HG03108 (cell line): ENCODE measurements at regions not wholly inside any gene's neighbourhood (a gene's known extent, or its start where the extent isn't known, plus 50 kb on each side); places are given as distances from the start of the nearest gene placed in this dataset.

Experiments
- ATAC-seq: cut with Tn5 transposase; IDR thresholded peaks from one replicate; pipeline ENCODE4 v1.9.1; 2021; ENCODE audit warnings: moderate library complexity; ENCODE audit not compliant: unreplicated experiment

DNA sequence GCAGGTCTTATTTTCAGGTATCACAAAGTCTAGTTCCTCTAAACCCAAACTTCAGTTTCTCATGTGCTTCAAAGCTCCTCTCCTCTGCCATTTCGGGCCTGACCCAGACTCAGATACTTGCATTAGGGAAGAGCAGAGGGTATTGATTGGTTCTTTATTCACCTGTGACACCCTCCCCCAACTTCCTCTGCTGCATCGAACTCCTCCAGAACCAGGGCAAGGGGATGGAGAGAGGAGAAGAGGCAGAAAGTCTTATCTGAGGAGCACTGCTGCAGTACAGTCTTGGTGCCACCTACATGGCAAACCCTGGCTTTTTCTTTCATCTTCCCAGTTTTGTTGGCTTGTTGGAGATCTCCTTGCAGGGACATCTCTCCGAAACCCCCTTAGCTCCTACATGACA lies 96.0 kb upstream of the OSMR start:
- no peak for ATAC-seq

DNA sequence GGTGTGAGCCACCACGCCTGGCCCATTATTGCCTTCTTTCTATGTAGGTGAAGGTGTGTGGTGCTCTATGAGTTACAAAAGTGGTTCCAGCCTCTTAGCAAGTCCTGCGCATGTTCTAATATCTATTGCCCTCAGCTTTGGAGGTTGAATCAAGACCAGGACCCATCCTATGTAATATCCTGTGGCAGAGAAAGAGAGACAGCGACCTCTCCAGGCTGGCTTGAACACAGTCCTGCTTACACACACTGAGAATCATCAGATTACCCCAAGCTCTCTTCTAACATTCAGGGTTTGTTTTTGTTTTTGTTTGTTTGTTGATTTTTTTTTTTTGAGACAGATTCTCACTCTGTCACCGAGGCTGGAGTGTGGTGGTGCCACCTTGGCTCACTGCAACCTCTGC lies 94.7 kb upstream of the OSMR start:
- no peak for ATAC-seq

DNA sequence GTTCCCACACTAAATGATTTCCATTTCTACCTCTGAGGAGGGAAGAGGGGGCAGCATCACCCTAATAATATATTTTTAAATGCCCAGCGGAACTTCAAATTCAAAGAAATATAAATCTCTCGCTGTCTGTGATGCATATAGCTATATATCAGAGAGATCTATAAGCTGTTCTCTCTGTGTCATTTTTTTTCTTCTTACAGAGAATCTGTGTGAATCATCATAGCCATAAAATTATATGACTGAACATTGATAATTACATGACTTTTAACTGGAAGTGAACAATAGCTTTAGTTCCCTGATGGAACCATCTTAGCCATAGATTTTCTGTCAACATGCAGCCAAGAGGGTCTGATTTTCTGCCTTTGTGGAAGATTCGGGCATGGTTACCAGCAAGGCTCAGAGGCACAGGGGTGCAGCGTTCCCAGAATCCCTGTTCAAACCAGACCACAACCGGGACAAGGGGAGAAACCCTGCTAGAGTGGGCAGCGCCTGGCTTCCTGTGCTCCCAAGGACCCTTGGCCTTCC lies 93.7 kb upstream of the OSMR start:
- ATAC-seq, result no peak

DNA sequence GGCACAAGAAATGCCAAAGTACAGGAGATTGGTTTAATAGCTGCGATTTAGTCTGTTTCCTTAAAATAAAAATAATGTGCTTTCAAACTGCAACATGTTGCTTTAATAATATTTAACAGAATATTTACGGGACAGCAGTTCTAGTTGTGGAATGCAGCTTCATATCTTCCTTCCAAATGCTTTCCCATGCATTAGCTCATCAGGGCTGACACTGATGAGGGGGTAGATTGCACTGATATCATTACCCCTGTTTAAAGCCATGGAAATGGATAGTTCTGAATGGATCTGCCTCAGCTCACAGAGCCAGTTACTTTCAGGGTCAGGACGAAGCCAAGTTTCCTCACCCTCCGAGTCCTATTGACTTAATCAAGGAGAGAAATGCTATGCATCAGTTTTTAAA lies 93.2 kb upstream of the OSMR start:
- ATAC-seq, result no peak

DNA sequence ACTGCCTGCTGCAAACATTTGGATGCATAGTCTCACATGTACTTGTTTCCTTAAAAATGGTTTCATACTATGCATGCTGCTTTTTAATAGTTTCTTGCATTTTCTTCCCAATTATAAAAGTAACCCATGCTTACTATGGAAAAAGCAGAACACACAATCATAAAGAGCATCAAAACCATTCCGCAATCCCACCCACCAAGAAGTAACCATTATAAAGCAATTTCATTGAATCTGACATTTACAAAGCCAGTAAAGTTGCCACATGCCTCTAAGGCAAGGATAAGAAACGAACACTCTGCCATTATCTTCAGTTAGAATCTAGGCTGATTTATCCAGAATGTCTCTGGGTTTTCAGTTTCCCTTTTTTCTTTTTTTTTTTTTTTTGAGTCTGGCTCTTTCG lies 92.7 kb upstream of the OSMR start:
- ATAC-seq, result no peak

DNA sequence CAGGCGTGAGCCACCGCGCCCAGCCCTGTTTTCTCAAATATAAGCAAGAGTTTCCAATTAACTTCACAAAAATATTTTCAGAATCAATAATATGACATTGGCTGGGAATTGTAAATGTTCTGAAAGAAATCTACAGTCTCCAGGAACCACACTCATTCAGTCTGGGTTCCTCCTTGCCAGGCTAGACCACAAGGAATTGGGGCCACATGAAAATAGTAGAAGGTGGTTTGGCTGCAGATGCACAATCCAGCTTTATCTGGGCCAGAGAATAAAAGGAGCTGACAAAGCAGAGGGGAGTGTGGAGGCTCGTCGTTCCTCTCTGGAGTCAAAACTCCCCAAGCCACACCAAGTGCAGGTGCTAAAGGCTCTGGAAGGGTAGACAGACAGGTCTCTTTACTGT lies 92.0 kb upstream of the OSMR start:
- no peak for ATAC-seq

DNA sequence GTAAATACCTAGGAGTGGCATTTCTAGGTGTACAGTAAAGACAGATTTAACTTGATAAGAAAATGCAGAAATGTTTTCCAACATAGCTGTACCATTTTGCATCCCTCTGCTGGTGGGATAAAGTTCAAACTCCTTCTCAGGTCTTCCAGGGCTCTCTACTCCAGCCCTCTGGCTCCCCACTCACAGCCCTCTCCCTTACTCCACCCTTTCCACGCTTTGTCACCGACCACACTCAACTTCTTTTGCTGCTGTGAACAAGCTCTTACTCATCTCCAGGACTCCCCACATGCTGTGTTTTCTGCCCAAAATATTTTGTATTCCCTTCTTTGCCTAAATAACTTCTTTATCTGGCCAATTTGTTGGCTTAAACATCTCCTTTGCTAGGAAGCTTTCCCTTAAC lies 90.6 kb upstream of the OSMR start:
- ATAC-seq, result no peak

DNA sequence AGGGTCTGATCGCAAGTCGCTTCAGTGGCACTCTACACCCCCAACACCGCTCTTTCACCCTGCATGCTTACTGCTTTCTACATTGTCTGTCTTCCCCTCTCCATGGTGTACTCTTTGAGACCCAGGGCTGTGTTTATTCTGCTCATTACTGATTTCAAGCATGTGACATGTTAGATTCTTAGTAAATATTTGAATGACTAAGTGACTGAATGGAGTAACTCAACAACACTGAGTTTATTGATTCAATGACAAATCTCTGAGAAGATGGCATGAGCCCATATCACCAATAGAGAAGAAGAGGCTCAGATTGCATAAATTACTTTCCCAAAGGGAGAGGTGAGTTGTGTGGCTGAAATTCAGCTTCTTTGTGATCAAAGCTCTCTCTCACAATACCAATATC lies 89.7 kb upstream of the OSMR start:
- no peak for ATAC-seq

DNA sequence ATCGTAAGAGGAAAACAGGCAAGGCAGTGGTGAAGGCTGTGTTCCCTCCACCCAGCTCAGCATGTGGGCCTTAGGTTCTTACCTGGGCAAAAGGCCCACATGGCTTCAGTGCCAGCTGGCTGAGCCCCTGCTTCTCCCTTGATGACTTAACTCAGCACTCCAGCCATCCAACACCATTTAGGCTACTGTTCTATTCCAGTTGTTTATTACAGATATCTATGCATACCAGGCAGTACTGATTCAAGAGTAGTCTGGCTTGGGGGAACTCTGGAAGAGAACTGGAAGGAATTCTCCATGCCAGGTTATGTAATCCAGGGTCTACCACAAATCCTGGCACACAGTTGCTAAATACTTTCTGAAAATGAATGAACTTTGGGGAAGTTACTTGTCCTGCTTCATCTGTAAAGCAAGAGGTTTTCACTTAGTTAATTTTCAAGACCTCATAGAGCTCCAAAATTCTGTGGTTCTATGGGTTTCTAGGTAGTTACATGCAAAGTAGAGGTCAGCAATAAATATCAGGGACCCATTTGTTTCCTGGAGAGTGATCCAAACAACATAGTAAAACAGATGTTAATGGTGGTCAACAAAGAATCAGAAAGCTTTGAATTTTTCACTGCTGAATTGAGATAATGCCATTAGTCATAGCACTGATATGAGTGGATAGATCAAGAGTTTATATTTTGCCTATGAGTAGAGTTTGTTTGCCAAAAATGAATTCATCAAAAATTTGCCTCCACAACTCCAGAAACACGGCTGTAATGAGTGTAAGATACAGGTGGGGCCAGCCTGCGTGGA lies 88.2 kb upstream of the OSMR start:
- no peak for ATAC-seq

DNA sequence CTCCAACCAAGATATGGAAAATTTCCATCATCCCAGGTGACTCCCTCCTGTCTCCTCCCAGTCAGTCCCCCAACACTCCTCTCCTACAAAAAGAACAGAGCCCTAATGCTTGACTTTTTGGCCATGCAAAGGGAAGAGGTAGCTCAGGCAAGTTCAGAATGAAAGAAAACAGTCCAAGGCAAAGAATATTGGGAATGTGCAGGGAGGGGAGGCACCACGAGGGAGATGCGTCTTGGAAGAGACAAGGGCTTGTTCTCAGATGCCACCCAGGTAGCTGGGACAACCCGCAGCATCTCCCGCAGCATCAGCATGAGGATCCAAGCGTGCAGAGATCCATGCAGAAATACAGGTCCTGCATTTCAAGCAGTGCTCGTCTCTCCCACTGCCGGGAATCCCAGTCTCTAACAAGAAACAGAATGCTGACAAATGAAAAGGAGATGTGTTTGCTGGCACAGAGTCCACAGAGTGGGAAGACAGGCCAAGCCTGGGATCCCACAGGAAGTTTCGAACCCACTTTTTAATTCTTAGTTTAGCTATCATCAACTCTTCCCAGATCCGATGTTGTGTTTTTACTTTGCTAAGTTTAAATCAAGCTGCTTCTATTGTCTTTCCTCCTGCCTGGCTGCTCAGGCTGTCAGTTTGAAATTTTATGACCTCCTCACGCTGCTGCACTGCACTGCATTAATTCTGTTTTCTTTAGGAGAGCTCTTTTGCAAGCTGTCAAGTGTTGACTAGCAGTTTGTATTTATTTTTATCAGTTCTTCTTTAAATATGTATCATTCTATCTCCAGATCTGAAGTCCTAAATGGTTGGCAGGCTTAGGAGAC lies 86.8 kb upstream of the OSMR start:
- no peak for ATAC-seq

DNA sequence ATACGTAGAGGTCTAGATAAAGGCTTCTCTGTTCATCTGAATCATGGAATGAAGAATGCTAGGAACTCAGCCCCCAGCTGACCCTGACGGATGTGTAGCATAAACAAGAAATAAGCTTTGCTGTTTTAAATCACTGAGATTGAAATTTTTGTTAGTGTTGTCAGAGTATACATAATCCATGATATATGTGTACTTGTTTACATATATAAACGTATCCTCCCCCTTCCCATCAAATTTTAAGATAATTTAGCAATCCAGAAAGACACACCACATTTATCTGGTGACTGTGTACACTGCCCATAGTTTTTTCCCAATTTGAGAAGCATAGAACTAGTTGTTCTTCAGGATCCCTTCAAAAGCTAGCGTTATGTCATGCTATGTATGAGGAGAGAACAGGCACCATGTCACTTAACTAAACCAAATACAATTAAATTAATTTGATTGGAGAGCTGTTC lies 80.8 kb upstream of the OSMR start:
- ATAC-seq, result no peak

DNA sequence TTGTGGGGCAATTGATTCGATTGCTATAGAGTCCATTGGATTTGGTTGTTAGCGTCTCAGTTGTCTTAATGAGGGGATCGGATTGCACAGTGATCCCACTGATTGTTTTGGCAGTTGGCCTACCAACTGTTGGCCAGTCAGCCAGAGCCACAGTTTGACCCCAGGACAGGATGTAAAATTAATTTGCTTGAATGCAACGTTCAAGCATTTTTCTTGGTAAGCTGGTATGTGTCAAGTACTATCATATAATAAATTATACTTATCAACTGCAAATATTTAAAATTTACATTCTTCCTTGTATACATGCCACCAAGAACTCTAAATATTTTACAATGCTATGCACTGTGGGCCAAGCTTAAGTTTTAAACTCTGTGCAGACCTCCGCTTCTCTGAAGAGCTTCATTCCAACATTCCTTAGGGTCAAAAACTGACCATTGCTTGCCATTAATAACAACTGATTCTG lies 80.4 kb upstream of the OSMR start:
- ATAC-seq, result no peak

DNA sequence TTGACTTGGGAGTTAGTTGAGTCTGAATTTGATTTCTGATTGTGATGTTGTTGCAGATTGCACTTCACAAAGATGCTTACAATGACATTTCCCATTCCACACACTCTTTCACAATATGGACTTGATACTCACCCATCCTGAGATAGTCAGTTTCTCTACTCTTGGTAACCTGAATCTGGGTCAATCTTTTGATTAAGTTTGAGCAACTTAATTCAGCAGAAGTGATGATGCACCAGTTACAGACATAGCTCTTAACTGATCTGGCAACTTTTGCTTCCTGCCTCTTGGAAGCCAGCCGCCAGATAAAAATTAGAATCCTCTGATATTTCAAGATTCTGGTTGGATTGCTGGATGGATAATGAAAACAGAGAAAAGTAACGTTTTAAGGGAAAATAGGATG lies 79.7 kb upstream of the OSMR start:
- ATAC-seq, result no peak

DNA sequence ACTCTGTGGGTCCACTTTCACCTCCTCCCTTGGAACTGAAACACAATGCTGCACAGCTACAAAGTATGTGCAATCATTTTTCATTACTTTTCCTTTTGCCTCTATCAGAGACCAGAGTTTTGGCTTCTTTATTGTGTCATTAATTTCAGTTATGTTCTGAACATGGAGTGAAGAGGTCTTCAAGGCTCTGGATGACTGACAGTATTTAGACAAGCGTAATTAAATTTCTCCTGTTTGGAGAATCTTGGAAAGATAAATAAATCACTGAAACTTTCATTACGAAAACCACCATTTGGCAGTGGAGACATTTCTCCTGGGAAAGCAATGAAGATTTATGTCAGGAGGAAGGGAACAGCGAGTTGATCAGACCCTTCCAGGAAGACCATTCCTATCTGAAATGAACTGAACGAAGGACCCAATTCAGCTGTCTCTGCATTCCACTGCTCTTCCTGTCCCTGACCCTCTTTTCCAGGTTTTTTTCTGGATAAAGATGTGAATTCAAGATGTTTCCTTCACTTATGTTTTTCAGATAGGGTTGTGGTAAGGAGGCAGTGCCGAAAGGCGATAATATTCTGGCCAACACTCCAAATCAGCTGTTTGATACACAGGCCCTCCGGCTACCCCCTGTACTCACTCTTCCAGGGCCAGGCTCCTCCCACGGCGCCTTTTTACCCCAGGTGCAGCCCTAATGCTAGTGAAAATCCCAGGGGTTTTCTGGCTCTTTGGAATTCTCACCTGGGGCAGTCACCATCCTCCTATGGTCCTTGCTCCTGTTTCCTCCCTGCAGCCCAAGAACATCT lies 77.2 kb upstream of the OSMR start:
- ATAC-seq, result no peak

DNA sequence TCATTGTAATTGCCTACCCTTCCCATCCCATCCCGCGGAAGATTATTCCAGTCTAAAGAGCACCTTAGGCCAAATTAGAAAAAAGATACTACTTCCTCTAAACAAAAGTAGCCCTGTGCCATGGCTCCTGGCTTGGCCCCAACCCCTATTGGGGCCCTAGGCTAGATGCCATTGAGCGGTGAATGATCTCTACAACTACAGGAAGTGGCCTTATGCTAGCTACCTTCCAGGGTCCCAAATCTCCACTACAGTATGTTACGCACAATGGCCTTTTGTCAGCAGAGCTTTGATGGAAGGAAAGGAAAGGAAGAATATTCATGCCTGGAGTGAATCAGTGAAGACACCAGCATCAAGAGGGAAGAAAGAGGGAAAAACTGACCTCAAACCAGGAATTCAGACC lies 73.3 kb upstream of the OSMR start:
- no peak for ATAC-seq

DNA sequence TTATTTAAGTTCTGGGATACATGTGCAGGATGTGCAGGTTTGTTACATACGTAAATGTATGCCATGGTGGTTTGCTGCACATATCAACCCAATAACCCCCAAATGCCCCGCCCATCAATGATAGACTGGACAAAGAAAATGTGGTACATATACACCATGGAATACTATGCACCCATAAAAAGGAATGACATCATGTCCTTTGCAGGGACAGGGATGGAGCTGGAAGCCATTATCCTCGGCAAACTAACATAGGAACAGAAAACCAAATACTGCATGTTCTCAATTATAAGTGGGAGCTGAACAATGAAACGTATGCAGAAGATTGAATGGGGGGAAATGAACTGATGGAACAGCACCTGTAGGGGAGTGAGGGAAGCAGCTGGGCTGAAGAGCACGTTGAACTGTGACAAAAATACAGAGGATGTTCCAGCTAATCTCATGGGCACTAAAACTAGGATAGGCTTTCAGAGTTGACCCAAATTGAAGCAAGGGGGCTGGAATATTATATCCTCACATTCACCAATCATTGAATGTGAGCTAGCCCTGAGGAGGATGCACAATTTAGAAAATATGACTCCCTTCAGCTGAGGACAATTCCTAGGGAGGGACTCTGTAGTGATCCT lies 70.5 kb upstream of the OSMR start:
- no peak for ATAC-seq

DNA sequence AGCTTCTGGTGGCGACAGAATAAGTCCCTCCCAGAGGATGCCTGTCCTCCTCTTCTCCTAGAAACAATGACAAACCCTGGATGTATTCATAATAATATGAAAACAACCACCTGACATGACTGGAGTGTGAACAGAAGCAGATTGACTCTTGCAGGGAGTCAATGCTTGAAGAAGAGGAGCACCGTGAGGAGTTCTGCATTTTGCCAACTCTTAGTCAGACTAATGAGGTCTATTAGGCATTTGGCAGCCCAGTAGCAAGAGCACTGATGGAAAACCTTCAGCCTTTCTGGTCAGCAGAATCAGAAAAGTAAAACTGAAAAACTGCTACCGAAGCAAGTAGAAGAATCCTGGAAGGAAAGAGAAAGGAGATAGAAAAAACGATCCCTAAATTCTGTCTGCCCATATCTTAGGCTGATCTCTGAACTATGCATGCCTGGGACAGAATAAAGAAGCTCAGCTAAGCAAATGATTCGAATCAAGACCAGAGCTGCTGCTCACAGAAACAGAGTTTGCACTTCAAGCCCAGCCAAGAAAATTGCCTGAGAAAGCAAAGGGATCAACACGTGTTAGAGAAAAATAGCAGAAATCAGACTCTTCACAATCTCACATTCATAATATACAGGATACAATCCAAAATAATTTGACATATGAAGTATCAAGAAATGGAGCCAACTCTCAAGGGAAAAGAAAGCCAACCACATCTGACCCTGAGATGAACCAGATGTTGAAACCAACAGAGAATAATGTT lies 69.5 kb upstream of the OSMR start:
- no peak for ATAC-seq

DNA sequence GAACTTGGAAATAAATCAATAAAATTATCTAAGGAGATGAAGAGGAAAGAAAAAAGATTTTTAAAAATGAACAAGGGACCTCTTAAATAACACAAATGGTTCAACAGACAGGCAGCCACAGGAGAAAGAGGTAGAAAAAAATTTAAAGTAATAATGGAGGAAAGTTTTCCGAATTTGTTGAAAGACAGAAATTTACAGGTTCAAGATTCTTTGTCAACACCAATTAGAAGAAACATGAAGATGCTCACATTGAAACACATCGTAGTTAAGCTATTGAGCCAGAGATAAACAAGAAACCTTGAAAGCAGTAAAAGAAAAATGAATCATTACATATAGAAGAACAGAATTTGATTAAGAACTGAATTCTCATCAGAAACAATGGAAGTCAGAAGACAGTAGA lies 68.7 kb upstream of the OSMR start:
- no peak for ATAC-seq

DNA sequence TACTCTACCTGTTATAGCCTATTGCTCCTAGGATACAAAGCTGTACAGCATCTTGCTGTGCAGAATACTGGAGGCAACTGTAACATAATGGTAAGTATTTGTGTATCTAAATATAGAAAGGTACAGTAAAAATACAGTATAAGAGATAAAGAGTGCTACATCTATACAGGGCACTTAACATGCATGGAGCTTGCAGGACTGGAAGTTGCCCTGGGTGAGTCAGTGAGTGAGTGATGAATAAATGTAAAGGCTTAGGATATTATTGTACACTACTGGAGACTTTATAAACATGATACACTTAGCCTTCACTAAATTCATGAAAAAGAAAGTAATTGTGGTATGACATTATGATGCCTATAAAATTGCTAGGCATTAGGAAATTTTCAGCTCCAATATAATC lies 65.5 kb upstream of the OSMR start:
- no peak for ATAC-seq

DNA sequence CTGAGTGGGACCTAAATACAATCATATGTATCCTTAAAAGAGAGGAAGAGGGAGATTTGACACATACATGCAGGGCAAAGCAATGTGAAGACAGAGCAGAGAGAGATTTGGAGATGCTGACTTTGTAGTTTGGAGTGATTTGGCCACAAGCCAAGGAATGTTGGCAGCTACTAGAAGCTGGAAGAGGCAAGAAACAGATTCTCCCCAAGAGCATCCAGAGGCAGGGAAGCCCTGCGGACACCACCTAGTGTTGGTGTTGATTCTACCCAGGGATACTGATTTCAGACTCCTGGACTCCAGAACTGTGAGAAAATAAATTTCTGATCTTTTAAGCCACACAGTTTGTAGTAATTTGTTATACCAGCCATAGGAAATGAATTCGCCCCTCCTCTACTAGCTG lies 64.9 kb upstream of the OSMR start:
- ATAC-seq, result no peak
